Esophagus muscularis mucosa (tissue), 4 donors: ENCODE measurements at regions not wholly inside any gene's neighbourhood (a gene's known extent, or its start where the extent isn't known, plus 50 kb on each side); places are given as distances from the start of the nearest gene placed in this dataset.
A peak's percentile ranks its signal among the peaks of the same experiment; 100 is the strongest.

Source experiments
- DNase-seq: peaks from one replicate; pipeline ENCODE4 v3.0.0-alpha.2; 2017; ENCODE audit errors: extremely low spot score
- H3K27ac ChIP-seq, 4 donors: fragments of 200-600 bp; sonication (generic); replicated peaks in 1 of 4; 1 replicate in 3 of 4; 2 replicates in 1 of 4; pipeline ENCODE4 v1.5.1; 2016 to 2019; ENCODE audit warnings: mild to moderate bottlenecking in 1 of 4
- H3K27me3 ChIP-seq, 4 donors: fragments of 200-600 bp; sonication (generic); one replicate each; pipeline versions ENCODE4 v1.5.1 to v1.6.0; 2016 to 2019
- H3K36me3 ChIP-seq, 4 donors: fragments of 200-600 bp; sonication (generic); one replicate each; pipeline ENCODE4 v1.5.1; 2016 to 2019
- H3K4me1 ChIP-seq, 4 donors: fragments of 200-600 bp; sonication (generic); one replicate each; pipeline ENCODE4 v1.5.1; 2016 to 2019
- H3K4me3 ChIP-seq, 4 donors: fragments of 200-600 bp; sonication (generic); 1 replicate in 2 of 4; 2 replicates in 2 of 4; pipeline ENCODE4 v1.5.1; 2016 to 2019; ENCODE audit warnings: mild to moderate bottlenecking in 4 of 4, moderate library complexity in 1 of 4
- H3K9me3 ChIP-seq, 4 donors: fragments of 200-600 bp; sonication (generic); 1 replicate in 3 of 4; 2 replicates in 1 of 4; pipeline ENCODE4 v1.5.1; 2016 to 2019
- EP300 ChIP-seq: sonication (generic); formaldehyde crosslinking; IDR thresholded peaks from one replicate; pipeline ENCODE4 v1.6.1; 2017; ENCODE audit warnings: antibody characterized with exemption
- POLR2A ChIP-seq: fragments of 450-650 bp; IDR thresholded peaks from one replicate; pipeline ENCODE4 v1.6.1; 2017; ENCODE audit warnings: antibody characterized with exemption, moderate library complexity, mild to moderate bottlenecking, low read depth
- POLR2AphosphoS5 ChIP-seq, 2 donors: sonication (generic); formaldehyde crosslinking; IDR thresholded peaks; one replicate each; pipeline ENCODE4 v1.6.1; 2017; ENCODE audit warnings: antibody characterized with exemption in 2 of 2
- WGBS: methylation state at CpG from one replicate; pipeline ENCODE4 v1.1.5; 2018; 5-methylcytosine and 5-hydroxymethylcytosine counted together
- intact Hi-C: fragments of 100-400 bp; cut with DNase I; formaldehyde crosslinking; loops from one replicate; pipeline ENCODE4 v1.15.1; 2023
- TF ChIP-seq, protein P1 (sequence below), 3 experiments: fragments of 200-600 bp in 2 of 3; fragments of 450-650 bp in 1 of 3; sonication (generic) in 2 of 3; IDR thresholded peaks; one replicate each; pipeline ENCODE4 v1.5.1; 2017 to 2019; ENCODE audit warnings: antibody characterized with exemption in 3 of 3, mild to moderate bottlenecking in 2 of 3, moderate library complexity in 1 of 3

DNA sequence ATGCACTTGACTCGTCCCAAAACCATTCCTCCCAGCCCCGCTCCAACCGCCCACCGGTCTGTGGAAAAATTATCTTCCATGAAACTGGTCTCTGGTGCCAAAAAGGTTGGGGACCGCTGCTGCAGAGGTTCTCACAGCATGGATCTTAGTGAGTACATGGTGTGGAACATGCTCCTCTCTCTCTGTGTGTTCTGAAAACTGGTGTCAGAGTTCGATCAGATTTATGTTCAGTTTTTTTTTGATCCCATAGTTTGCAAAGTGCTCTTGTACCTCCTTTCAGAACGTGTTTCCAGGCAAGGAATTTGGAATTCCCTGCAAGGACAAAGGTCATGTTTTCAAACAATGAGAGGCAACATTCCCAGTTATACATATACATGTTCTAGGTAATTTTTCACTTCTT is 61.2 kb upstream of the FAM171A1 start:
- intact Hi-C loops, result loop anchor here (5.0 to 10.0 kb wide), 3 partner anchors 153 to 395 kb away; no protein-coding TSS in a partner anchor
- no peaks in the 10 kb centered on the region for H3K27me3 ChIP-seq
- H3K36me3 ChIP-seq, result no peaks in the 10 kb centered on the region
- H3K9me3 ChIP-seq, result no peaks in the 10 kb centered on the region
- 69% methylated on average over 7 of the region's 7 CpGs for WGBS
- H3K27ac ChIP-seq, result no peak overlapping the region
- no peak overlapping the region for H3K4me3 ChIP-seq
- peaks cover 0 to 6% (median 5%) of the 10 kb centered on the region in 4 donors for H3K4me1 ChIP-seq
- DNase-seq, result no peak
- no peak for TF ChIP-seq POLR2AphosphoS5 (IDR thresholded peaks at IDR 0.05)
- no peak for TF ChIP-seq EP300
- TF ChIP-seq, protein P1, sequence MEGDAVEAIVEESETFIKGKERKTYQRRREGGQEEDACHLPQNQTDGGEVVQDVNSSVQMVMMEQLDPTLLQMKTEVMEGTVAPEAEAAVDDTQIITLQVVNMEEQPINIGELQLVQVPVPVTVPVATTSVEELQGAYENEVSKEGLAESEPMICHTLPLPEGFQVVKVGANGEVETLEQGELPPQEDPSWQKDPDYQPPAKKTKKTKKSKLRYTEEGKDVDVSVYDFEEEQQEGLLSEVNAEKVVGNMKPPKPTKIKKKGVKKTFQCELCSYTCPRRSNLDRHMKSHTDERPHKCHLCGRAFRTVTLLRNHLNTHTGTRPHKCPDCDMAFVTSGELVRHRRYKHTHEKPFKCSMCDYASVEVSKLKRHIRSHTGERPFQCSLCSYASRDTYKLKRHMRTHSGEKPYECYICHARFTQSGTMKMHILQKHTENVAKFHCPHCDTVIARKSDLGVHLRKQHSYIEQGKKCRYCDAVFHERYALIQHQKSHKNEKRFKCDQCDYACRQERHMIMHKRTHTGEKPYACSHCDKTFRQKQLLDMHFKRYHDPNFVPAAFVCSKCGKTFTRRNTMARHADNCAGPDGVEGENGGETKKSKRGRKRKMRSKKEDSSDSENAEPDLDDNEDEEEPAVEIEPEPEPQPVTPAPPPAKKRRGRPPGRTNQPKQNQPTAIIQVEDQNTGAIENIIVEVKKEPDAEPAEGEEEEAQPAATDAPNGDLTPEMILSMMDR (IDR thresholded peaks at IDR 0.05), result no peak
- no peak for TF ChIP-seq POLR2A

DNA sequence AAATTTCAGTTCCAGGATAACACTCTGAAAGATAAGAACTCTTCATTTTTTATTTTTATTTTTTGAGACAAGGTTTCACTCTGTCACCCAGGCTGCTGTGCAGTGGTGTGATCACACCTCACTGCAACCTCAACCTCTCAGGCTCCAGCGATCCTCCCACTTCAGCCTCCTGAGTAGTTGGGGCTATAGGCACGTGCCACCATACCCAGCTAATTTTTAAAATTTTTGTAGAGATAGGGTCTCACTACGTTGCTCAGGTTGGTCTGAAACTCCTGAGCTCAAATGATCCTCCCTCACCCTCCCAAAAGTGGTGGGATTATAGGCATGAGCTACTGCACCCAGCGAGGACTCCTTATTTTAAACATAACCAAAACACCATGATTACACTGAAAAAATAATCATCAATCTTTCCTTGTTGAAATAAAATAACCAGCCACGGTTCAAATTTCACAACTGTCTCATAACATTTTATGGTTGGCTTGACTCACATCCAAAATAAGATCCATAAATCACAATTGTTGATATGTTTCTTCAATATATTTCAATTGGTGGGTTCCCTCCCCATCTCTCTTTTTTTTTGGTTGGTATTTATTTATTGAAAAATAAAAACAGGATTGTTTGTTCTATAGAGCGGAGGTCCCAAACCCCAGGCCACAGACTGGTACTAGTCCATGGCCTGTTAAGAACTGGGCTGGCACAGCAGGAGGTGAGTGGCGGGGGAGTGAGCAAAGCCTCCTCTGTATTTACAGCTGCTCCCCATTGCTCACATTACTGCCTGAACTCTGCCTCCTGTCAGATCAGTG is 60.1 kb upstream of the FAM171A1 start:
- H3K4me3 ChIP-seq, result no peak overlapping the region
- no peaks in the 10 kb centered on the region for H3K9me3 ChIP-seq
- H3K27me3 ChIP-seq, result no peaks in the 10 kb centered on the region
- no peak overlapping the region for H3K27ac ChIP-seq
- H3K4me1 ChIP-seq, result peaks cover 0 to 6% (median 5%) of the 10 kb centered on the region in 4 donors
- intact Hi-C loops, result loop anchor here (5.0 to 10.0 kb wide), 3 partner anchors 154 to 396 kb away; no protein-coding TSS in a partner anchor
- no peak for DNase-seq
- no peaks in the 10 kb centered on the region for H3K36me3 ChIP-seq
- 83% methylated on average over 7 of the region's 7 CpGs for WGBS
- no peak for TF ChIP-seq EP300
- TF ChIP-seq, protein P1 (IDR thresholded peaks at IDR 0.05), result no peak
- no peak for TF ChIP-seq POLR2A
- TF ChIP-seq POLR2AphosphoS5 (IDR thresholded peaks at IDR 0.05), result no peak

DNA sequence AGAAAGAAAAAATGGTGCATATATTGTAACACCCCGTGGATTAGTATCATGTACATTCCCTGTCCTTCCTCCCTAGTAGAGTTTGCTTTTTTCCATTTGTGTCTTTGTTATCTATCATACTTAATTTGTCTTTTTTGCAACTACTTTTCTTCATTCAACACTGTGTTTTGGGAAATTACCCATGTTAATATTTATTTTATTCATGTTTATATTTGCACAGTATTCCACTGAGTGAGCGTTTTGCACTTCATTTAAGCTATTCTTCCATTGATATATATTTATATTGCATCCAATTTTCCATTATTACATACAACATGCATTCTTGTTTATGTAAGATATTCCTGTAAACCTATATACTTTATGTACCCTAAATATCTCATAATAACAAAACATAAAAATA is 57.6 kb upstream of the FAM171A1 start:
- no peak for DNase-seq
- Histone ChIP-seq H3K27ac (no peak overlapping the region), H3K36me3 (no peaks in the 10 kb centered on the region), H3K9me3 (no peaks in the 10 kb centered on the region), H3K27me3 (no peaks in the 10 kb centered on the region), H3K4me1 (no peaks in the 10 kb centered on the region), H3K4me3 (no peak overlapping the region)
- TF ChIP-seq POLR2A, result no peak
- intact Hi-C loops, result no loop called here
- 69% methylated on average over 2 of the region's 2 CpGs for WGBS

DNA sequence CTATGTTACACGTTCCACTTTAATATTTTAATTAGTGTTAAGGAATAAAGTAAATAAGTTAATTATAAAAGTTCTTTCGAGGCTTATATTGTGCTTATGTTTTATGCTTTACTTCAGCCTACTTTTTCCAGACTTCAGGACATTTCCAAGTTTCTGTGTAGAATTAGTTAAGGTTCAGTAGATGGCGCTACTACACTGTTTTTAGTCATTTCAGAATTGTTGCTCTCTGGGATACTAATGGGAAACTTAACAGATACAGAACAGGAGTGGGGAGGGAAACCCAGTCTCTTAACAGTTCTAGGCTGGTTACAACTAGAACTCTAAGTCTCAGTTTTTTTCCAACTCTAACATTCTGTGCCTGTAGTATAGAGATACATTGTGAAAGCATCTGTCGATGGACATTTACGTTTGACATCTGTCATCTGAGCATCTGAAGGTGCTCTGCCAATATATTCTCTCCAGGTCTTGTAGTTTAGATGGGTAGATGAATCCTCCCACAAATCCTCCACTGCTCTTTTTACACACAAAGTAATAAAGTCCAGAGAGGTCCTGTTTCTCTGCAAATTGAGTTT is 56.8 kb upstream of the FAM171A1 start:
- Histone ChIP-seq H3K4me3 (no peak overlapping the region), H3K36me3 (no peaks in the 10 kb centered on the region), H3K4me1 (no peaks in the 10 kb centered on the region), H3K27me3 (no peaks in the 10 kb centered on the region), H3K9me3 (no peaks in the 10 kb centered on the region), H3K27ac (no peak overlapping the region)
- 22% methylated on average over 5 of the region's 5 CpGs for WGBS
- no peak for DNase-seq
- intact Hi-C loops, result no loop called here
- TF ChIP-seq EP300 (no peak), POLR2A (no peak), POLR2AphosphoS5 (IDR thresholded peaks at IDR 0.05) (no peak)
- TF ChIP-seq, protein P1 (IDR thresholded peaks at IDR 0.05), result peak; percentile 34 to 56 (median 51)

DNA sequence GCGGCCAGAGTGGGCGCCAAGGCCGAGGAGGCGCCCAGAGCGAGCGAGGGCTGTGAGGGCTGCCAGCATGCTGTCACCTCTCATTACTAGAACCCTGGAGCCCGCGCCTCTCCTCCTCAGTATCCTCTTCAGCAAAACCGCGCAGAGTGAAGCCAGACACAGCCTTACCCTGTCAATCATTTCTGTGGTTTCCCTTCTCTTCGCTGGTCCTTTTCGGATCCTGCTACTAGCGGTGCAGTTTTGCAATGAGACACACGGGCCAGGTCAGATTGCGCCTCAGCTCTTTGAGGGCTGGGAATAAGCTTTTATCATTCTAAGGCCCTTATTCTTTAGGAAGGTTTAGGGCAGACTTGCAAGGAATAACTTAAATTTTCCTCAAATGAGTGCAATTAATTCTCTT is 55.5 kb upstream of the FAM171A1 start:
- H3K9me3 ChIP-seq, result no peaks in the 10 kb centered on the region
- H3K27ac ChIP-seq, result no peak overlapping the region
- TF ChIP-seq, protein P1 (IDR thresholded peaks at IDR 0.05), result no peak
- TF ChIP-seq POLR2AphosphoS5 (IDR thresholded peaks at IDR 0.05) (no peak), POLR2A (no peak)
- intact Hi-C loops, result no loop called here
- WGBS, result 79% methylated on average over 10 of the region's 15 CpGs
- no peak for DNase-seq
- H3K27me3 ChIP-seq, result no peaks in the 10 kb centered on the region
- no peaks in the 10 kb centered on the region for H3K36me3 ChIP-seq
- H3K4me1 ChIP-seq, result no peaks in the 10 kb centered on the region
- H3K4me3 ChIP-seq, result no peak overlapping the region
